Testis (tissue), 2 donors: ENCODE measurements at regions not wholly inside any gene's neighbourhood (a gene's known extent, or its start where the extent isn't known, plus 50 kb on each side); places are given as distances from the start of the nearest gene placed in this dataset.

Experiments
- CTCF ChIP-seq, 3 experiments: fragments of 450-650 bp in 2 of 3; fragments of 200-600 bp in 1 of 3; sonication (generic) in 1 of 3; IDR thresholded peaks; one replicate each; pipeline ENCODE4 v1.5.1; 2016 to 2019; ENCODE audit warnings: antibody characterized with exemption in 3 of 3, mild to moderate bottlenecking in 2 of 3, moderate library complexity in 1 of 3
- POLR2A ChIP-seq: fragments of 450-650 bp; IDR thresholded peaks from one replicate; pipeline ENCODE4 v1.6.1; 2017; ENCODE audit warnings: antibody characterized with exemption, mild to moderate bottlenecking, moderate library complexity

GRCh38 chr14:47746986-47747385 lies 71.6 kb upstream of the MDGA2 start:
- no peak for TF ChIP-seq CTCF (IDR thresholded peaks at IDR 0.05)
- no peak for TF ChIP-seq POLR2A
